Astrocyte (in vitro differentiated cells and primary cell): ENCODE measurements at regions not wholly inside any gene's neighbourhood (a gene's known extent, or its start where the extent isn't known, plus 50 kb on each side); places are given as distances from the start of the nearest gene placed in this dataset.

ENCODE experiments used
- EZH2 ChIP-seq: IDR thresholded peaks from 2 replicates; pipeline ENCODE4 v1.6.1; 2012; ENCODE audit warnings: mild to moderate bottlenecking, low read length, inconsistent platforms; ENCODE audit not compliant: insufficient read depth
- TF ChIP-seq, protein P1 (sequence below): IDR thresholded peaks from 2 replicates; pipeline ENCODE4 v1.5.1; 2011; ENCODE audit warnings: low read depth, mild to moderate bottlenecking, inconsistent platforms, low read length, moderate library complexity; ENCODE audit not compliant: insufficient read depth

- TF ChIP-seq, protein P1, sequence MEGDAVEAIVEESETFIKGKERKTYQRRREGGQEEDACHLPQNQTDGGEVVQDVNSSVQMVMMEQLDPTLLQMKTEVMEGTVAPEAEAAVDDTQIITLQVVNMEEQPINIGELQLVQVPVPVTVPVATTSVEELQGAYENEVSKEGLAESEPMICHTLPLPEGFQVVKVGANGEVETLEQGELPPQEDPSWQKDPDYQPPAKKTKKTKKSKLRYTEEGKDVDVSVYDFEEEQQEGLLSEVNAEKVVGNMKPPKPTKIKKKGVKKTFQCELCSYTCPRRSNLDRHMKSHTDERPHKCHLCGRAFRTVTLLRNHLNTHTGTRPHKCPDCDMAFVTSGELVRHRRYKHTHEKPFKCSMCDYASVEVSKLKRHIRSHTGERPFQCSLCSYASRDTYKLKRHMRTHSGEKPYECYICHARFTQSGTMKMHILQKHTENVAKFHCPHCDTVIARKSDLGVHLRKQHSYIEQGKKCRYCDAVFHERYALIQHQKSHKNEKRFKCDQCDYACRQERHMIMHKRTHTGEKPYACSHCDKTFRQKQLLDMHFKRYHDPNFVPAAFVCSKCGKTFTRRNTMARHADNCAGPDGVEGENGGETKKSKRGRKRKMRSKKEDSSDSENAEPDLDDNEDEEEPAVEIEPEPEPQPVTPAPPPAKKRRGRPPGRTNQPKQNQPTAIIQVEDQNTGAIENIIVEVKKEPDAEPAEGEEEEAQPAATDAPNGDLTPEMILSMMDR: no peak
- no peak for TF ChIP-seq EZH2
Measured at GRCh38 chr20:48366230-48366629, 461.6 kb downstream of the PREX1 start.
